Heart left ventricle (tissue), 16 donors: ENCODE measurements at regions not wholly inside any gene's neighbourhood (a gene's known extent, or its start where the extent isn't known, plus 50 kb on each side); places are given as distances from the start of the nearest gene placed in this dataset.

Experiments
- ATAC-seq, 4 donors: fragments of 200-7000 bp; cut with Tn5 transposase; one replicate each; pipeline ENCODE4 v1.9.1; 2020 to 2022; ENCODE audit warnings: moderate library complexity in 4 of 4, mild to moderate bottlenecking in 3 of 4, moderate number of reproducible peaks in 1 of 4
- DNase-seq, 5 donors: peaks; one replicate each; pipeline ENCODE4 v3.0.0-alpha.2; 2020
- H3K27ac ChIP-seq, 12 donors: fragments of 200-600 bp; sonication (generic) in 4 of 12; one replicate each; pipeline versions ENCODE4 v1.5.0 to v1.8.0; 2016 to 2022; ENCODE audit warnings: mild to moderate bottlenecking in 2 of 12
- H3K27me3 ChIP-seq, 9 donors: fragments of 200-600 bp; sonication (generic) in 2 of 9; one replicate each; pipeline versions ENCODE4 v1.5.1 to v1.8.0; 2016 to 2022; ENCODE audit warnings: mild to moderate bottlenecking in 3 of 9
- H3K36me3 ChIP-seq, 9 donors: fragments of 200-600 bp; sonication (generic) in 2 of 9; one replicate each; pipeline versions ENCODE4 v1.5.0 to v1.8.0; 2018 to 2022; ENCODE audit warnings: mild to moderate bottlenecking in 2 of 9
- H3K4me1 ChIP-seq, 12 donors: fragments of 200-600 bp; sonication (generic) in 4 of 12; one replicate each; pipeline versions ENCODE4 v1.5.0 to v1.8.0; 2016 to 2022; ENCODE audit warnings: mild to moderate bottlenecking in 3 of 12
- H3K4me3 ChIP-seq, 12 donors: fragments of 200-600 bp; sonication (generic) in 4 of 12; one replicate each; pipeline versions ENCODE4 v1.5.0 to v1.8.0; 2017 to 2022; ENCODE audit warnings: mild to moderate bottlenecking in 9 of 12, moderate library complexity in 4 of 12
- H3K9me3 ChIP-seq, 12 donors: fragments of 200-600 bp; sonication (generic) in 4 of 12; one replicate each; pipeline versions ENCODE4 v1.5.0 to v1.8.0; 2016 to 2022; ENCODE audit warnings: mild to moderate bottlenecking in 1 of 12
- POLR2A ChIP-seq, 2 donors: fragments of 450-650 bp; IDR thresholded peaks; one replicate each; pipeline ENCODE4 v1.6.1; 2017; ENCODE audit warnings: antibody characterized with exemption in 2 of 2, mild to moderate bottlenecking in 2 of 2, moderate library complexity in 2 of 2
- WGBS, 4 donors: extraction: QIAGEN DNeasy Blood & Tissue Kit in 2 of 4; methylation state at CpG; one replicate each; pipeline versions ENCODE4 v1.1.5 to v1.1.7; 2013 to 2018; 5-methylcytosine and 5-hydroxymethylcytosine counted together
- intact Hi-C, 10 donors: fragments of 100-400 bp; cut with DNase I; formaldehyde crosslinking; loops; one replicate each; pipeline versions ENCODE4 v1.11.1 to v1.14.2; 2022
- TF ChIP-seq, protein P1 (sequence below), 12 donors: fragments of 200-600 bp; sonication (generic) in 4 of 12; IDR thresholded peaks; one replicate each; pipeline versions ENCODE4 v1.5.0 to v1.8.0; 2018 to 2022; ENCODE audit warnings: antibody characterized with exemption in 12 of 12, mild to moderate bottlenecking in 5 of 12
- donor health status: ischemic (EF 13 %, LVEDD 7.1; RV severe dilation, severe dysfunction).
- donor health status: healthy with polysubstance abuse.
- donor health status: DM: no; HTN: yes; CAD: no.
- donor health status: DM: no; HTN: no; CAD: no.
- donor health status: ischemic (EF 25% LVEDD 6.9; RV normal size, moderate dysfunction).
- donor health status: ischemic (EF 25% LVEDD 5.7; RV mildly dilated, moderate dysfunction).
- donor health status: healthy.
- donor health status: DM: yes; HTN: yes; CAD: no.
- donor health status: ischemic (EF 35%, LVEDD 5.7; RV mildly dilated, moderate dysfunction).
- donor health status: nonischemic (EF 11% LVEDD 7.7; RV severe dilation, severe dysfunction).
- donor health status: DM: yes; HTN: yes; CAD: no.
- donor health status: PGD.
- donor health status: ischemic (EF 29% LVEDD 5.4; RV normal size, mild dysfunction).
- donor health status: nonischemic (EF 23%, LVEDD 6.1; RV moderate dilation, normal function).

DNA sequence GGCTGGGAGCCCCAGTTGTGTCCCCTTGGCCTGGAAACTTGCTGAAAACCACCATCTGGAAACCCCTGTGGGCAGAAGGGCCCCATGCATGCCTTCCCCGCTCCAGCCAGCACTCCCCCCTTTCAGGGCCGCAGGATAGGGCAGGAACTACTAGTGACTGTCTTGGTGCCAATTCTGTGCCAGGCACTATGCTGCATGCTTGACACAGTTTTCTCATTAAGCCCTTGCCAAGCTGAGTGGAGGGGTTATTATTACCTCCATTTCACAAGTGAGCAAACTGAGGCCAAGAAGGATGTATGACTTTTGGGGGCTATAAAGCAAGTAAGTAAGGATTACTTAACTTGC, 73.6 kb upstream of the PJA1 start:
- TF ChIP-seq, protein P1, sequence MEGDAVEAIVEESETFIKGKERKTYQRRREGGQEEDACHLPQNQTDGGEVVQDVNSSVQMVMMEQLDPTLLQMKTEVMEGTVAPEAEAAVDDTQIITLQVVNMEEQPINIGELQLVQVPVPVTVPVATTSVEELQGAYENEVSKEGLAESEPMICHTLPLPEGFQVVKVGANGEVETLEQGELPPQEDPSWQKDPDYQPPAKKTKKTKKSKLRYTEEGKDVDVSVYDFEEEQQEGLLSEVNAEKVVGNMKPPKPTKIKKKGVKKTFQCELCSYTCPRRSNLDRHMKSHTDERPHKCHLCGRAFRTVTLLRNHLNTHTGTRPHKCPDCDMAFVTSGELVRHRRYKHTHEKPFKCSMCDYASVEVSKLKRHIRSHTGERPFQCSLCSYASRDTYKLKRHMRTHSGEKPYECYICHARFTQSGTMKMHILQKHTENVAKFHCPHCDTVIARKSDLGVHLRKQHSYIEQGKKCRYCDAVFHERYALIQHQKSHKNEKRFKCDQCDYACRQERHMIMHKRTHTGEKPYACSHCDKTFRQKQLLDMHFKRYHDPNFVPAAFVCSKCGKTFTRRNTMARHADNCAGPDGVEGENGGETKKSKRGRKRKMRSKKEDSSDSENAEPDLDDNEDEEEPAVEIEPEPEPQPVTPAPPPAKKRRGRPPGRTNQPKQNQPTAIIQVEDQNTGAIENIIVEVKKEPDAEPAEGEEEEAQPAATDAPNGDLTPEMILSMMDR (IDR thresholded peaks at IDR 0.05), result no peak
- TF ChIP-seq POLR2A (IDR thresholded peaks at IDR 0.05), result no peak
- no peaks in the 10 kb centered on the region for H3K36me3 ChIP-seq
- no peaks in the 10 kb centered on the region for H3K9me3 ChIP-seq
- H3K27me3 ChIP-seq, result peaks cover 0 to 20% (median 0%) of the 10 kb centered on the region in 9 donors
- DNase-seq, result peak in 1 of 5 donors; percentile 55
- ATAC-seq, result peak; percentile 86 to 92 (median 89)
- WGBS, 4 donors, result 34 to 69% (median 44%) methylated on average over 2 of the region's 2 CpGs
- peak overlapping the region in 7 of 12 donors; percentile 34 to 60 (median 45) for H3K27ac ChIP-seq
- H3K4me1 ChIP-seq, result peaks cover 0 to 5% (median 0%) of the 10 kb centered on the region in 12 donors
- H3K4me3 ChIP-seq, result no peak overlapping the region
- intact Hi-C loops, result loop anchor here in 6 of 10 donors (5.0 to 10.0 kb wide), 3 partner anchors 43 to 48 kb away; no protein-coding TSS in a partner anchor

DNA sequence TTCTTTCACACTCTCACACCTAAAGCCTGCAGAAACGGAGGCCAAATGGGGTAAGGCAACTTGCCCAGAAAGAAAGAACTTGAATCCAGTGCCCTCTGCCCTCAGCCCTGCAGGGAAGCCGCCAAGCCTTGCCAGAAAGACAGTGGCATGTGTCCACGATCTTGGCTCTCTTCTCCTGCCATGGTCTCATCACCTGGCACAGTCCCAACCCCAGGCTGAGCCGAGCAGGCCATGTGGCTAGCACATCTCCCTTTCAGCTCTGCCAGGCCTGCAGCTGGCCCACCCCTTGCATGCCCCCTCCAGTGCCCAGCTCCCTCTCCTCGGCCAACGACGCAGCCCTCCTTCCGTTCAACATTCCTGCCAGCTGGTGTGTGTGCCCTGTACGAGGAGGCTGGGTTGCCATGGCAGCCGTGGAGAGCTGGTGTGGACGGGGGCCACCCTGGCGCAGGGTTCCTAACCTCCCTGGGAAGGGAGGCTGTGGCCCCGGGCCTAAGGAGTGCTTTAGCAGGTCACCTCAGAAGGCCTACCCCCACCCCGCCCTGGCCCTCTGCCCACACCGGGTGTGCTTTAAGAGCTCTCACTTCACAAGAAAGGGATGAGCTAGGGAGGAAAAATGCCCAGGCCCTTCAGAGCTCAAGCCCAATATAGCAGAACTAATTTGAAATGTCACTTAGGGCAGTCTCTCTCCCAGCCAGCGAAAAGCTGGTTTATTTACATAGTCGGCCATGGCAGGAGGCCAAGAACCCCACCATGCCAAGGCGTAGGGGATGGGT, 73.0 kb upstream of the PJA1 start:
- DNase-seq (peak in 3 of 5 donors; percentile 23 to 66 (median 53)), ATAC-seq (peak; percentile 68 to 84 (median 76))
- TF ChIP-seq, protein P1 (IDR thresholded peaks at IDR 0.05), result no peak
- TF ChIP-seq POLR2A (IDR thresholded peaks at IDR 0.05), result no peak
- WGBS, 4 donors, result 52 to 65% (median 58%) methylated on average over 16 to 18 of the region's 18 CpGs
- Histone ChIP-seq H3K4me3 (no peak overlapping the region), H3K9me3 (no peaks in the 10 kb centered on the region), H3K36me3 (no peaks in the 10 kb centered on the region), H3K27ac (peak overlapping the region in 7 of 12 donors; percentile 34 to 60 (median 45)), H3K4me1 (peaks cover 0 to 5% (median 0%) of the 10 kb centered on the region in 12 donors), H3K27me3 (peaks cover 0 to 20% (median 0%) of the 10 kb centered on the region in 9 donors)
- intact Hi-C loops, result loop anchor here in 6 of 10 donors (5.0 to 10.0 kb wide), 3 partner anchors 44 to 49 kb away; no protein-coding TSS in a partner anchor

DNA sequence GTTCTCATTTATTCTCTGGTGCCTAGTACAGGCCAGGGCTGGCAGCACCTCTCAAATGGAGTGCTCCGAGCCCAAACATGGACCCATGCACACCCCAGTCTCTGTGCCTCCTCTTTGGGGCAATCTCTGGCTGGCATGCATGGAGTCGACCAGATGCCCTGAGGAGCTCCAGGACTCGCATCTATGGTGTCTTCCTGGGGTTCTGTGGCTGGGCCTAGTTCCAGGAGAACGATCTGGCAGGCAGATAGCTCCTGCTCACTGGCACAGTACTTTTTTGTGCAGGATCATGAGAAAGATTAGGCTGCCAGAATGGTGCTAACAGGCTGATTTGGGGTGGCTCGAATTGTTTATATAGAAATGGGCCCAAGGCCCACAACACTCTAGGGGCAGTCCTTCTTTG, 72.0 kb upstream of the PJA1 start:
- TF ChIP-seq, protein P1 (IDR thresholded peaks at IDR 0.05), result no peak
- no peak for TF ChIP-seq POLR2A (IDR thresholded peaks at IDR 0.05)

DNA sequence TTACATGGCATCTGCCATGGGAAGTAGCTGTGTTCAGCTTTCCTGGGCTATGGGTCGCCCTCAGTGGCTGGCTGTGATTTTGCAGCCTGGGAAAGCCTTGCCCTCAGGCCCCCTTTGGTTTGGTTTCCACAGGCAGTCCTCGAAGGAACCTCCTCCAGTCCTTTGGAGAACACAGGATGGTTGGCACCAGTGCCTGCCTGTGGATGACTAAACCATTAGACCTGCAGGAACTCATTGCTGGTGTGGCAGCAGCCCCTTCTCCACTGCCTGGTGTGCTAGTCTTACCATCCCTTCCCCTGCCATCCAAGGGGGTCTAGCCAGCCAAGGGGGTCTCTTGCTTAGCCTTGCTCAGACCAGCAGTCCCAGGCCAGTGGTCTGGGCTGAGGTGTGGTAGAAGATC, 71.4 kb upstream of the PJA1 start:
- Histone ChIP-seq H3K27ac (no peak overlapping the region), H3K27me3 (peaks cover 0 to 20% (median 0%) of the 10 kb centered on the region in 9 donors), H3K36me3 (no peaks in the 10 kb centered on the region), H3K9me3 (no peaks in the 10 kb centered on the region), H3K4me1 (peaks cover 0 to 5% (median 0%) of the 10 kb centered on the region in 12 donors), H3K4me3 (no peak overlapping the region)
- no peak for TF ChIP-seq POLR2A (IDR thresholded peaks at IDR 0.05)
- TF ChIP-seq, protein P1 (IDR thresholded peaks at IDR 0.05), result no peak
- ATAC-seq (no peak), DNase-seq (no peak)
- intact Hi-C loops, result loop anchor here in 6 of 10 donors (5.0 to 10.0 kb wide), 3 partner anchors 46 to 51 kb away; no protein-coding TSS in a partner anchor
- WGBS, 4 donors, result 65 to 89% (median 76%) methylated on average over 2 of the region's 2 CpGs

More for the DNA sequence above, 72.0 kb upstream of the PJA1 start:
- no peak for DNase-seq
- no peaks in the 10 kb centered on the region for H3K36me3 ChIP-seq
- H3K4me1 ChIP-seq, result peaks cover 0 to 5% (median 0%) of the 10 kb centered on the region in 12 donors
- WGBS, 4 donors, result 63 to 83% (median 75%) methylated on average over 5 of the region's 5 CpGs
- no peak overlapping the region for H3K4me3 ChIP-seq
- ATAC-seq, result no peak
- peaks cover 0 to 20% (median 0%) of the 10 kb centered on the region in 9 donors for H3K27me3 ChIP-seq
- H3K27ac ChIP-seq, result no peak overlapping the region
- no peaks in the 10 kb centered on the region for H3K9me3 ChIP-seq
- intact Hi-C loops, result loop anchor here in 6 of 10 donors (5.0 to 10.0 kb wide), 3 partner anchors 45 to 50 kb away; no protein-coding TSS in a partner anchor
